SK-N-MC (cell line): ENCODE measurements at regions not wholly inside any gene's neighbourhood (a gene's known extent, or its start where the extent isn't known, plus 50 kb on each side); places are given as distances from the start of the nearest gene placed in this dataset.
"Not testable (repeated sequence)": the region's sequence is repeated elsewhere in the genome, so short reads cannot be mapped to it uniquely, and the experiment has no call there.

Experiments used
- DNase-seq: peaks from one replicate; pipeline ENCODE4 v3.0.0-alpha.2; 2011; ENCODE audit warnings: low read depth, low spot score
- H3K27ac ChIP-seq: fragments of 200-600 bp; sonication (generic); 2 replicates; pipeline ENCODE4 v1.5.1; 2016; ENCODE audit warnings: mixed run types
- H3K36me3 ChIP-seq: fragments of 200-600 bp; sonication (generic); 2 replicates; pipeline ENCODE4 v1.6.1; 2017; ENCODE audit warnings: antibody characterized with exemption, low read length, mixed read lengths; ENCODE audit not compliant: insufficient read depth
- H3K4me3 ChIP-seq: fragments of 200-600 bp; sonication (generic); 2 replicates; pipeline ENCODE4 v1.5.1; 2016
- H3K9ac ChIP-seq: fragments of 200-600 bp; sonication (generic); 2 replicates; pipeline ENCODE4 v1.8.0; 2017; ENCODE audit warnings: mixed run types, mixed read lengths; ENCODE audit not compliant: insufficient read length
- H3K9me3 ChIP-seq: fragments of 200-600 bp; sonication (generic); 2 replicates; pipeline ENCODE4 v1.6.1; 2017; ENCODE audit warnings: low read depth, mild to moderate bottlenecking, antibody characterized with exemption, low read length, moderate library complexity, mixed read lengths
- EZH2 ChIP-seq: fragments of 200-600 bp; sonication (generic); IDR thresholded peaks from one replicate; pipeline ENCODE4 v1.6.1; 2017; ENCODE audit warnings: antibody characterized with exemption
- FOXP2 ChIP-seq: optimal IDR thresholded peaks from 2 replicates; pipeline ENCODE3; 2011; ENCODE audit warnings: mild to moderate bottlenecking, moderate library complexity; ENCODE audit not compliant: insufficient read depth; ENCODE audit errors: extremely low read length, control extremely low read depth
- POLR2AphosphoS5 ChIP-seq: IDR thresholded peaks from 2 replicates; pipeline ENCODE4 v1.6.1; 2012; ENCODE audit warnings: mild to moderate bottlenecking, low read depth, low read length, borderline replicate concordance

DNA sequence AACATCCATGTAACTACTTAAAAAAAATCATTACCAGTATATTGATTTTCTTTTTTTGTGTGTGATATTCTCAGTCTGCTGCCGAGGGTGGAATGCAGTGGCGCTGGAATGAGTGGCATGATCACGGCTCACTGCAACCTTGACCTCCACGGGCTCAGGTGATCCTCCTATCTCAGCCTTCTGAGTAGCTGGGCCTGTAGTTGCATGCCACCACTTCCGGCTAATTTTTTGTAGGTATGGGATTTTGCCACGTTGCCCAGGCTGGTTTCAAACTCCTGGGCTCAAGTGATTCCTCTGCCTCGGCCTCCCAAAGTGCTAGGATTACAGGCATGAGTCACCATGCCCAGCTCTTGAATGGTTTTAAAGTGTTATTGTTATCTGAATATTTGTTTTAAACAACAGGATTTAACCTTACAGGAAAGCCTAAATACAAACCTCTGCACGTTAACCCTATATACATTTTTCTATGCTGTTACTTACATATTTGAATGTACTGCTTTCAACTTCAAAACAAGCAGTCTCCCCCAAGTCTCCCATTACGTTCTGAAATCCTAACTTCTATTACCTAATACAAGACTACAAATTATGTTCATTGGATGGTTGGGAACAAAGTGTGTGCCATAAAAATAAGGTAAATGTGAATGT, 61.7 kb downstream of the KPNA2 start:
- H3K27ac ChIP-seq: no peak overlapping the region
- TF ChIP-seq FOXP2 (no peak), EZH2 (no peak), POLR2AphosphoS5 (no peak)
- DNase-seq: no peak
- H3K36me3 ChIP-seq: no peaks in the 10 kb centered on the region
- no peak overlapping the region for H3K9ac ChIP-seq
- H3K9me3 ChIP-seq: no peaks in the 10 kb centered on the region
- no peak overlapping the region for H3K4me3 ChIP-seq

DNA sequence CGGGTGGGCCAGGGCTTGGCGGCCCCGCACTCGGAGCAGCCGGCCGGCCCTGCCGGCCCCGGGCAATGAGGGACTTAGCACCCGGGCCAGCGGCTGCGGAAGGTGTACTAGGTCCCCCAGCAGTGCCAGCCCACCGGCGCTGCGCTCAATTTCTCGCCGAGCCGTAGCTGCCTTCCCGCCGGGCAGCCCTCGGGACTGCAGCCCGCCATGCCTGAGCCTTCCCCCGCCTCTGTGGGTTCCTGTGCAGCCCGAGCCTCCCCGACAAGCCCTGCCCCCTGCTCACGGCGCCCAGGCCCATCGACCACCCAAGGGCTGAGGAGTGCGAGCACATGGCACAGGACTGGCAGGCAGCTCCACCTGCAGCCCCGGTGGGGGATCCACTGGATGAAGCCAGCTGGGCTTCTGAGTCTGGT, 63.8 kb downstream of the KPNA2 start:
- H3K36me3 ChIP-seq, H3K27ac ChIP-seq, DNase-seq, H3K9ac ChIP-seq, H3K4me3 ChIP-seq, H3K9me3 ChIP-seq: not testable (repeated sequence)

DNA sequence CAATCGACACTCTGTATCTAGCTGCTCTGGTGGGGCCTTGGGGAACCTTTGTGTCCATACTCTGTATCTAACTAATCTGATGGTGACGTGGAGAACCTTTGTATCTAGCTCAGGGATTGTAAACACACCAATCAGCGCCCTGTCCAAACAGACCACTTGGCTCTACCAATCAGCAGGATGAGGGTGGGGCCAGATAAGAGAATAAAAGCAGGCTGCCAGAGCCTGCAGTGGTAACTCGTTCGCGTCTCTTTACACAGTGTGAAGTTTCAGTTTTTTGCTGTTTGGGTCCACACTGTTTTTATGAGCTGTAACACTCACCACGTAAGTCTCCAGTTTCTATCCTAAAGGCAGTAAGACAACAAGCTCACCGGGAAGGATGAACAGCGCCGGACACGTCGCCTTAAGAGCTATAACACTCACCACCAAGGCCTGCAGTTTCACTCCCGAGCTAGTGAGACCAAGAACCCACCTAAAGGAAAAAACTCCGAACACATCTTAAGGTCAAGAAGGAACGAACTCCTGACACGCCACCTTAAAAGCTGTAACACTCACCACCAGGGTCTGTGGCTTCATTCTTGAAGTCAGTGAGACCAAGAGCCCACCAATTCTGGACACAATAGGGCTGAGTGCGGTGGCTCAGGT, 64.6 kb downstream of the KPNA2 start:
- TF ChIP-seq EZH2 (no peak), FOXP2 (no peak), POLR2AphosphoS5 (no peak)
- DNase-seq: no peak
- H3K27ac ChIP-seq: no peak overlapping the region
- no peak overlapping the region for H3K9ac ChIP-seq
- no peaks in the 10 kb centered on the region for H3K9me3 ChIP-seq
- H3K36me3 ChIP-seq: no peaks in the 10 kb centered on the region
- no peak overlapping the region for H3K4me3 ChIP-seq

DNA sequence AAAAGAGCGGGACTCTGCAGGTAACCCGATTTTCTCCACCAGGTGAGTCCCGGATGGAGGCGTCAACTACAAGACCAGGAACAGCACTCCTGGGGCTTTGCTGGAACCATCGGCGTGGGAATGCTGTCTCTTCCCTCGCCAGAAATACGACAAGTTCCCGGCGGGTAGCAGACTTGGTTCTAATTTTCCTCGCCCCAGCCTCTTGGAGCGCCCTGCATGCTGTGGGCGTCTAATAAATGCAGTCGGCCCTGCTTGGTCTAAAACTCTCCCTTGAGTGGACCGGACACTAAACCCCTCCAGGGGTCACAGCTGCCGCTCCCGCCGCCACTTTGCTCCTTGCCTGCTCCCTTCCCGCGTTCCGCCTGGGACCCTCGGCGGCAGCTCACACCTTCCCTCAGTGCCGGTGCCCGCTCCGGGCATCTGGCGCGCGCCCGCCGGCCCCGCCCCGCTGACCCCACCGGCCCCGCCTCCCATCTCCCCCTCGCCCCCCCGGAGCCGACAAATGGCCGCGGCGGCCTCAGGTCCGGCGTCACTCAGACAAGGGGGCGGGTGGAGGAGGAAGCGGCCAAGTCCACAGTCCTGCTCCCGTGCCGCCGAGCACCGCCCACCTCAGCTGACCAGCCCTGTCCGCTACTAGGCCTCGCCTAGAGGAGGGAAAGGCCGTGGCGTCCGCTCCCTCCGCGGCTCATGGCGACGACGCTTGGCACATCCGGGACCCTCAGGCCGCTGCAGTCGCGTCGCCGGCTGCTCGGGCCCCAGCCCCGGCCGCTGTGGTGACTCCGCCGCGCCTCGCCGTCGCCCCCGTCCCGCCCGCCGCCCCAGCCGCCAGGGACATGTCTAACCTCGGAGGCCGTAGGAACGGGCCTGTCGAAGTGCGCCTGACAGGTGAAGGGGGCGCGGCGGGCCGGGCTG, 65.8 kb downstream of the KPNA2 start:
- no peaks in the 10 kb centered on the region for H3K9me3 ChIP-seq
- H3K9ac ChIP-seq: peak overlapping the region; percentile 64
- peak overlapping the region; percentile 75 for H3K4me3 ChIP-seq
- H3K36me3 ChIP-seq: no peaks in the 10 kb centered on the region
- TF ChIP-seq POLR2AphosphoS5 (peak; percentile 39; the same call in 1 of the 2 replicates), EZH2 (no peak), FOXP2 (no peak)
- H3K27ac ChIP-seq: no peak overlapping the region
- DNase-seq: no peak

DNA sequence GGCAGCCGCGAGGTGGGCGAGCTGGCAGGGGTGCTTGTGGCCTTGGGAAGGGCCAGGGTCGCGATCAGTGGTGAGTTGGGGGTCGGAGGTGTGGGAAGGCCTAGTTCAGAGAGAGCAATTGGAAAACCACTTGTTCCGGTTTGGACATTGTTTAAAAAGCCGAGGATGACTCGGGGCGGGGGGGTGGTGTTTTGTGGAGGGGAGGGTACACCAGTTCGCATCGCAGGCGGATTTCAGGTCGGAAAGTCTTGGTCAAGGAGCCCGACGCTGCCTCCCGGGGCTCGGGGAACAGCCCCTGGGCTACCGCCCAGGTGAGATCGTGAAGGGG, 66.4 kb downstream of the KPNA2 start:
- Histone ChIP-seq H3K9ac (peak overlapping the region; percentile 64), H3K27ac (no peak overlapping the region)
- no peak for TF ChIP-seq EZH2
- no peak for TF ChIP-seq POLR2AphosphoS5
- TF ChIP-seq FOXP2: no peak

DNA sequence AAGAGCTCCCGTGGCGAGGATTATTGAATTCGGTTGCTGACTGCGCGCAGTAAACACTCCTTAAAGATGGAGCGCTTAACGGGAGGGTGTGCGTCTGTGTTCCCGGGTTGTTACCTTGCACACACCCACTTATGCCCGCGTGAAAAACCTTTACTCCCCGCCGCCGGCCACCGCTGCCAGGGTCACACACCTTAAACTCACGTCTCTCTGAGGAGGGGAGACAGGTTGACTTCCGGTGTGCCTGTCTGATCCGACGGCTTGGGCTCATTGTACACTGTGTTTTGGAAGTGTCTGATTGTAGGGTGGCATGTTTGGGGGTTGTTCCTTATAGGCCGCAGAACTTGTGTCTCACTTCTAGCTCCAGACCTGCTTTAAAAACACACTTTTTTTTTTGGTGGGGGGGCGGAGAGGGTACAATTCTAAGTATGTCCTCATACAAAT, 66.8 kb downstream of the KPNA2 start:
- DNase-seq: no peak
- Histone ChIP-seq H3K36me3 (no peaks in the 10 kb centered on the region), H3K27ac (no peak overlapping the region), H3K4me3 (peak overlapping the region; percentile 75), H3K9ac (no peak overlapping the region), H3K9me3 (no peaks in the 10 kb centered on the region)
- TF ChIP-seq POLR2AphosphoS5 (no peak), EZH2 (no peak), FOXP2 (no peak)

More for the DNA sequence above, 66.4 kb downstream of the KPNA2 start:
- no peaks in the 10 kb centered on the region for H3K9me3 ChIP-seq
- no peak for DNase-seq
- H3K36me3 ChIP-seq: no peaks in the 10 kb centered on the region
- peak overlapping the region; percentile 75 for H3K4me3 ChIP-seq

DNA sequence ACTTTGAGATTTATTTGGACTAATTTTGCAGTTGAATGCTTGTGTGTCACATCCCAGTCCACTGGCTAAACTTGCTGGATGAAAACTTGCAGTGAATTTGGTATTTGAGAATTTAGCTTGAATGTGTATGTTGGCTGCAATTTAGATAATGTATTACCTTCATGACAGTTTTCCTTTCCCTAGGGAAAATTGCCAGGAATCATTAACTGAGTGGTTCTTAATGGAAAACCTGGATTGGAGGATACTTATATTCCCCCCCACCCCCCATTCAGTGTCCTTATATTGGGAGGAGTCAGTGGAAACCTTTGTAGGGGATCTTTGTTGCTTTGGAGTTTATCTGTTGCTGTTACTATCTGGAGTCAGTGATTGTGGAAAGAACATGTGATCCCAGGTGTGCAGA, 67.6 kb downstream of the KPNA2 start:
- TF ChIP-seq POLR2AphosphoS5: no peak
- TF ChIP-seq FOXP2: no peak
- no peak for TF ChIP-seq EZH2

DNA sequence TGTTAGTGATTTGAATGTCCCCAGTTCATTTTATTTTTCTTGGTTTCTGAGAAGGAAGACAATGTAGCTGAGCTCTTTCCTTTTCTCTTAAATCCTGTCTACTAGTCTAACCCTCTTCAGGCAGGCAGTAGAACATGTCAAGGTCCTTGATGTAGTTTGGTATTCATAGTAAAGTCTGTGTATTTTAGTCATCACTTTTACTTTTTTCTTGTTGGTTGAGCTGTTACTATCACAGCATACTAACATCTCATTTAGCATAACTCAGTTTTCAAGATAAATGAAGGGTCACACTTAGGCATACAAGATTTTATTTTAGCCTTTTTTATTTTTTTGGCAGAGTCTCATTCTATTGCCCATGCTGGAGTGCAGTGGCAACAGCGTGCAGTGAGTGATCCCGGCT, 70.5 kb downstream of the KPNA2 start:
- Histone ChIP-seq H3K9ac (no peak overlapping the region), H3K4me3 (no peak overlapping the region), H3K27ac (no peak overlapping the region), H3K36me3 (no peaks in the 10 kb centered on the region), H3K9me3 (no peaks in the 10 kb centered on the region; the same call in 1 of the 2 replicates)
- DNase-seq: no peak
- TF ChIP-seq EZH2 (no peak), FOXP2 (no peak), POLR2AphosphoS5 (no peak)

More for the DNA sequence above, 67.6 kb downstream of the KPNA2 start:
- Histone ChIP-seq H3K9ac (no peak overlapping the region), H3K36me3 (no peaks in the 10 kb centered on the region), H3K27ac (no peak overlapping the region), H3K4me3 (no peak overlapping the region), H3K9me3 (no peaks in the 10 kb centered on the region)
- no peak for DNase-seq

DNA sequence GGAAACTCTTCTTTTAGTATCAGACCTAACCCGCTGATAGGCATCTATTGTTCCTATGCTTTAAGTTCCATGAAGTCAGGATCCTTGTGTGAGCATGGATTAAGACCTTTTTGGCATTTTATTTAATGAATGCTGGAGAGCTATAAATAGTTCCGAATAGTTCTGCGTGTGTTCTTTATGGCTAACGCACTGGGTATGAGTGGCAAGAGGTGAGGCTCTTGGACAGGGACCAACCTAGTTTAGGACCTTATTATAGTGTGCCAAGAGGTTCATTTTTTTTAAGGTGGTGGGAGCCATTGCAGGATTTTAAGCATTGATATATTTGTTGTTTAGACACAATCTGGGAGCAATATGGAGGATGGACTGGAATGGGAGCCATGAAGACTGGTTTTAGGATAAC, 71.8 kb downstream of the KPNA2 start:
- no peak for TF ChIP-seq EZH2
- TF ChIP-seq FOXP2: no peak
- TF ChIP-seq POLR2AphosphoS5: no peak
- H3K4me3 ChIP-seq: no peak overlapping the region
- H3K9me3 ChIP-seq: no peaks in the 10 kb centered on the region; the same call in 1 of the 2 replicates
- no peak for DNase-seq
- no peaks in the 10 kb centered on the region for H3K36me3 ChIP-seq
- H3K27ac ChIP-seq: no peak overlapping the region
- no peak overlapping the region for H3K9ac ChIP-seq
